ENCODE measurements at regions not wholly inside any gene's neighbourhood (a gene's known extent, or its start where the extent isn't known, plus 50 kb on each side); places are given as distances from the start of the nearest gene placed in this dataset.

DNA sequence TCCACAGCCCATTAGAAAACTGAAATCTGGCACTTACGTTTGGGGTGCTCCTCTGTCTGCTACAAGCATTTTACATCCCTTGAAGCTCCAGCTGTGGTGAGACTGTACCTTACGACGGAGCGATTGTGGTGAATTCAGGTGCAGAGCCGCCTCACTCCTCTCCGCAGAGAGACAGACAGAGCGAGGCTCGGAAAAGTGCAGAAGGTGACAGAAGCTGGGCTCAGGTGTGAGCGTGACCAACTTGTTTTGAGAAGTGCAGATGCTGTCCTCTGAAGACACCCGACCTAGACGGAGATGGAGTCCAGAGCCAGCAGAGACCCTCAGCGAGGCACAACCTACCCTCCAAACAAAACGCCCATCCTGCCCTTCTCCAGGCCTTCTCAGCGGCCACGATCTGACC lies 196.5 kb downstream of the MED10 start:
- in situ Hi-C loops (cut with HindIII; ENCODE audit: low sequenced_read_pairs) = no loop called here
- DNase-seq (ENCODE audit: low read depth, low spot score) = no peak
- TF ChIP-seq, protein P1, sequence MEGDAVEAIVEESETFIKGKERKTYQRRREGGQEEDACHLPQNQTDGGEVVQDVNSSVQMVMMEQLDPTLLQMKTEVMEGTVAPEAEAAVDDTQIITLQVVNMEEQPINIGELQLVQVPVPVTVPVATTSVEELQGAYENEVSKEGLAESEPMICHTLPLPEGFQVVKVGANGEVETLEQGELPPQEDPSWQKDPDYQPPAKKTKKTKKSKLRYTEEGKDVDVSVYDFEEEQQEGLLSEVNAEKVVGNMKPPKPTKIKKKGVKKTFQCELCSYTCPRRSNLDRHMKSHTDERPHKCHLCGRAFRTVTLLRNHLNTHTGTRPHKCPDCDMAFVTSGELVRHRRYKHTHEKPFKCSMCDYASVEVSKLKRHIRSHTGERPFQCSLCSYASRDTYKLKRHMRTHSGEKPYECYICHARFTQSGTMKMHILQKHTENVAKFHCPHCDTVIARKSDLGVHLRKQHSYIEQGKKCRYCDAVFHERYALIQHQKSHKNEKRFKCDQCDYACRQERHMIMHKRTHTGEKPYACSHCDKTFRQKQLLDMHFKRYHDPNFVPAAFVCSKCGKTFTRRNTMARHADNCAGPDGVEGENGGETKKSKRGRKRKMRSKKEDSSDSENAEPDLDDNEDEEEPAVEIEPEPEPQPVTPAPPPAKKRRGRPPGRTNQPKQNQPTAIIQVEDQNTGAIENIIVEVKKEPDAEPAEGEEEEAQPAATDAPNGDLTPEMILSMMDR (IDR thresholded peaks at IDR 0.05; ENCODE audit: low read depth, low read length) = no peak

DNA sequence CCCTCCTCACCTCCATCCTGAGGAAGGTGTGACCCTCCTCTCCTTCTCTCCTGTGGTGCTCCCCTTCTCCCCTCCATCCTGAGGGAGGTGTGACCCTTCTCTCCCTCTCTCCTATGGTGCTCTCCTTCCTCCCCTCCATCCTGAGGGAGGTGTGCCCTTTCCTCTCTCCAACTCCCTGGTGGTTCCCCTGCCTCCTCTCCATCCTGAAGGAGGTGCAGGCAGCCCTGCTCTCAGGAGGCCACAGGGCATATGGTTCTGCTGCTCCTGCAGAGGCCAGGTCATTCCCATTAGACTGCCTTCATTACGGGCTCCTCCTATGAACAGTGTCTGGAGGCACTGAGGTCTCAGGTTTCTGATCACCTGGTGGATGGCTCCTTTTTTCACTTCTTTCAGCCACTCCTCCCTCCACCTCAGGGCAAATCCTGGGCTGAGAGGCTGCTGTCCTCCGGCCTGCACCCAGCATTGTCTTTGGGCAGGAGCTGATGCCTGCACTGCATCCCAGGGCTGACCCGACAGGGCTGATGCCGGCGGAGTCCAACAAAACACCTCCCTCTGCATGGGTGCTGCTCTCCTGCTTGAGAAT lies 197.1 kb downstream of the MED10 start:
- in situ Hi-C loops (cut with HindIII; ENCODE audit: low sequenced_read_pairs) = no loop called here
- TF ChIP-seq, protein P1 (IDR thresholded peaks at IDR 0.05; ENCODE audit: low read depth, low read length) = no peak
- DNase-seq (ENCODE audit: low read depth, low spot score) = no peak
- no peak overlapping the region for H3K4me3 ChIP-seq (ENCODE audit: low read depth, low read length)

More for the DNA sequence above, 196.5 kb downstream of the MED10 start:
- H3K4me3 ChIP-seq (ENCODE audit: low read depth, low read length) = no peak overlapping the region

GRCh38 chr5:6180231-6180872 lies 198.0 kb downstream of the MED10 start:
- DNase-seq (ENCODE audit: low read depth, low spot score) = no peak
- in situ Hi-C loops (cut with HindIII; ENCODE audit: low sequenced_read_pairs) = no loop called here
- TF ChIP-seq, protein P1 (IDR thresholded peaks at IDR 0.05; ENCODE audit: low read depth, low read length) = no peak
- H3K4me3 ChIP-seq (ENCODE audit: low read depth, low read length) = no peak overlapping the region

- in situ Hi-C loops (cut with HindIII; ENCODE audit: low sequenced_read_pairs) = no loop called here
- TF ChIP-seq, protein P1 (IDR thresholded peaks at IDR 0.05; ENCODE audit: low read depth, low read length) = no peak
- DNase-seq (ENCODE audit: low read depth, low spot score) = no peak
- H3K4me3 ChIP-seq (ENCODE audit: low read depth, low read length) = no peak overlapping the region
These were observed 199.4 kb downstream of the MED10 start for GRCh38 chr5:6178846-6179532.

- in situ Hi-C loops (cut with HindIII; ENCODE audit: low sequenced_read_pairs) = no loop called here
- no peak overlapping the region for H3K4me3 ChIP-seq (ENCODE audit: low read depth, low read length)
- TF ChIP-seq, protein P1 (IDR thresholded peaks at IDR 0.05; ENCODE audit: low read depth, low read length) = no peak
- DNase-seq (ENCODE audit: low read depth, low spot score) = no peak
These were observed 200.4 kb downstream of the MED10 start for GRCh38 chr5:6177926-6178325.

- no peak for DNase-seq (ENCODE audit: low read depth, low spot score)
- no peak overlapping the region for H3K4me3 ChIP-seq (ENCODE audit: low read depth, low read length)
- TF ChIP-seq, protein P1 (IDR thresholded peaks at IDR 0.05; ENCODE audit: low read depth, low read length) = no peak
- in situ Hi-C loops (cut with HindIII; ENCODE audit: low sequenced_read_pairs) = no loop called here
These were observed 202.1 kb downstream of the MED10 start for GRCh38 chr5:6176102-6176693.

Data from astrocyte of the spinal cord (primary cell).